H1 (cell line): ENCODE measurements at regions not wholly inside any gene's neighbourhood (a gene's known extent, or its start where the extent isn't known, plus 50 kb on each side); places are given as distances from the start of the nearest gene placed in this dataset.

Experiments used
- CTCF ChIA-PET: fragments of 300-600 bp; sonication (Branson Sonifier 250); formaldehyde crosslinking; loops from one replicate; lab custom pipeline; 2021; ENCODE audit not compliant: partially characterized antibody; lab: Charles Lee
- POLR2A ChIA-PET: fragments of 300-600 bp; sonication (Branson Sonifier 250); formaldehyde crosslinking; loops from one replicate; lab custom pipeline; 2021; ENCODE audit warnings: inconsistent platforms; ENCODE audit not compliant: partially characterized antibody; lab: Charles Lee
- DNase-seq, 2 experiments: peaks; one replicate each; pipeline versions ENCODE4 v3.0.0 to v3.0.0-alpha.2; 2010 to 2022; ENCODE audit warnings: low spot score in 2 of 2, low read depth in 1 of 2, mixed read lengths in 1 of 2
- FAIRE-seq: peaks from 2 replicates; lab custom pipeline; 2011; peaks lifted over from hg19 to GRCh38; lab: Jason Lieb, UNC
- H2AFZ ChIP-seq: 2 replicates; pipeline ENCODE4 v1.8.1; 2012; ENCODE audit warnings: low read length, inconsistent platforms
- H2AK5ac ChIP-seq: 2 replicates; pipeline ENCODE4 v1.6.1; 2013; ENCODE audit warnings: low read depth, low read length
- H2BK120ac ChIP-seq: replicated peaks from 2 replicates; pipeline ENCODE3; 2013; ENCODE audit warnings: low read depth, low read length, inconsistent platforms
- H2BK12ac ChIP-seq: 2 replicates; pipeline ENCODE4 v1.6.1; 2013; ENCODE audit warnings: low read depth, low read length
- H2BK15ac ChIP-seq: 2 replicates; pipeline ENCODE4 v1.6.1; 2013; ENCODE audit warnings: low read length
- H2BK20ac ChIP-seq: 2 replicates; pipeline ENCODE4 v1.6.1; 2013; ENCODE audit warnings: low read length
- H2BK5ac ChIP-seq: 2 replicates; pipeline ENCODE4 v1.6.1; 2013; ENCODE audit warnings: low read depth, low read length
- H3K14ac ChIP-seq: 2 replicates; pipeline ENCODE4 v1.6.1; 2013; ENCODE audit warnings: inconsistent platforms; ENCODE audit not compliant: insufficient read length
- H3K18ac ChIP-seq: 2 replicates; pipeline ENCODE4 v1.6.1; 2013; ENCODE audit warnings: low read length; ENCODE audit errors: extremely low read depth
- H3K23ac ChIP-seq: 2 replicates; pipeline ENCODE4 v1.6.1; 2013; ENCODE audit warnings: inconsistent platforms; ENCODE audit not compliant: insufficient read length
- H3K23me2 ChIP-seq: 2 replicates; pipeline ENCODE4 v1.6.1; 2013; ENCODE audit warnings: low read depth, low read length
- H3K27ac ChIP-seq: 2 replicates; pipeline ENCODE4 v1.6.1; 2011; ENCODE audit warnings: low read depth, low read length, inconsistent platforms
- H3K27me3 ChIP-seq, 4 experiments: replicated peaks in 1 of 4; 1 replicate in 1 of 4; 2 replicates in 3 of 4; pipeline versions ENCODE4 v1.6.1 to v1.8.1; 2011 to 2013; ENCODE audit warnings: low read length in 3 of 4, mild to moderate bottlenecking in 3 of 4, inconsistent platforms in 2 of 4, mixed read lengths in 2 of 4, moderate library complexity in 1 of 4; ENCODE audit not compliant: control insufficient read depth in 3 of 4, insufficient read depth in 3 of 4; ENCODE audit errors: extremely low read depth in 1 of 4
- H3K36me3 ChIP-seq, 4 experiments: 2 replicates each; pipeline versions ENCODE4 v1.6.1 to v1.8.1; 2011 to 2013; ENCODE audit warnings: mild to moderate bottlenecking in 4 of 4, low read length in 3 of 4, moderate library complexity in 2 of 4, control low read depth in 1 of 4, inconsistent platforms in 1 of 4; ENCODE audit not compliant: insufficient read depth in 4 of 4, control insufficient read depth in 2 of 4
- H3K4ac ChIP-seq: replicated peaks from 2 replicates; pipeline ENCODE3; 2013; ENCODE audit warnings: low read length, low read depth, mixed read lengths, inconsistent platforms; ENCODE audit not compliant: insufficient read length
- H3K4me1 ChIP-seq, 4 experiments: replicated peaks in 1 of 4; 1 replicate in 1 of 4; 2 replicates in 3 of 4; pipeline versions ENCODE4 v1.6.1 to v1.8.1; 2011 to 2013; ENCODE audit warnings: low read length in 3 of 4, inconsistent platforms in 2 of 4, mixed read lengths in 1 of 4; ENCODE audit not compliant: insufficient read depth in 4 of 4, control insufficient read depth in 3 of 4
- H3K4me2 ChIP-seq, 2 experiments: 2 replicates each; pipeline versions ENCODE4 v1.6.1 to v1.8.1; 2011 to 2013; ENCODE audit warnings: low read depth in 2 of 2, low read length in 2 of 2, control low read depth in 1 of 2, inconsistent platforms in 1 of 2, mild to moderate bottlenecking in 1 of 2; ENCODE audit not compliant: insufficient read depth in 1 of 2
- H3K4me3 ChIP-seq, 4 experiments: fragments of 200-600, 300-600 bp in 1 of 4; sonication (generic), shearing (Covaris generic), sonication (Bioruptor Twin) in 1 of 4; 2 replicates each; pipeline versions ENCODE4 v1.5.1 to v1.8.1; 2011 to 2016; ENCODE audit warnings: low read length in 4 of 4, low read depth in 3 of 4, control low read depth in 2 of 4, inconsistent platforms in 2 of 4, mild to moderate bottlenecking in 2 of 4, mixed read lengths in 1 of 4, moderate library complexity in 1 of 4; ENCODE audit not compliant: insufficient read depth in 2 of 4; ENCODE audit errors: extremely low read depth in 1 of 4
- H3K56ac ChIP-seq: replicated peaks from 2 replicates; pipeline ENCODE3; 2013; ENCODE audit warnings: low read depth, mild to moderate bottlenecking, mixed read lengths, low read length, inconsistent platforms; ENCODE audit not compliant: insufficient read length
- H3K79me1 ChIP-seq: 2 replicates; pipeline ENCODE4 v1.6.1; 2013; ENCODE audit warnings: low read depth, low read length, control low read depth
- H3K79me2 ChIP-seq, 2 experiments: 2 replicates each; pipeline versions ENCODE4 v1.6.1 to v1.8.1; 2012 to 2013; ENCODE audit warnings: low read length in 2 of 2, mild to moderate bottlenecking in 2 of 2, inconsistent platforms in 1 of 2; ENCODE audit not compliant: insufficient read depth in 2 of 2, control insufficient read depth in 1 of 2
- H3K9ac ChIP-seq, 4 experiments: replicated peaks in 1 of 4; 1 replicate in 1 of 4; 2 replicates in 3 of 4; pipeline versions ENCODE4 v1.6.1 to v1.8.1; 2011 to 2013; ENCODE audit warnings: low read depth in 3 of 4, low read length in 3 of 4, control low read depth in 2 of 4, mild to moderate bottlenecking in 2 of 4, moderate library complexity in 2 of 4, inconsistent platforms in 1 of 4; ENCODE audit errors: extremely low read depth in 1 of 4
- H3K9me3 ChIP-seq, 2 experiments: 2 replicates each; pipeline versions ENCODE4 v1.6.1 to v1.8.1; 2012 to 2013; ENCODE audit warnings: mild to moderate bottlenecking in 2 of 2, moderate library complexity in 2 of 2, control low read depth in 1 of 2, inconsistent platforms in 1 of 2, low read depth in 1 of 2, low read length in 1 of 2, mixed read lengths in 1 of 2; ENCODE audit not compliant: insufficient read depth in 2 of 2
- H4K20me1 ChIP-seq, 2 experiments: replicated peaks in 1 of 2; 2 replicates each; pipeline versions ENCODE3 to v1.8.1; 2011 to 2013; ENCODE audit warnings: inconsistent platforms in 2 of 2, low read length in 2 of 2, mild to moderate bottlenecking in 1 of 2; ENCODE audit not compliant: insufficient read depth in 2 of 2, control insufficient read depth in 1 of 2
- H4K5ac ChIP-seq: 2 replicates; pipeline ENCODE4 v1.6.1; 2013; ENCODE audit warnings: low read length, low read depth, mixed read lengths, inconsistent platforms; ENCODE audit not compliant: insufficient read length
- H4K8ac ChIP-seq: 2 replicates; pipeline ENCODE4 v1.8.0; 2013; ENCODE audit warnings: mild to moderate bottlenecking, moderate library complexity, low read length, inconsistent platforms; ENCODE audit not compliant: insufficient read depth; ENCODE audit errors: extremely low read depth
- H4K91ac ChIP-seq: replicated peaks from 2 replicates; pipeline ENCODE3; 2013; ENCODE audit warnings: low read length, mixed read lengths, inconsistent platforms; ENCODE audit not compliant: insufficient read length
- BRCA1 ChIP-seq: IDR thresholded peaks from 2 replicates; pipeline ENCODE4 v1.6.1; 2012; ENCODE audit warnings: low read depth, low read length, improper control_type of control experiment
- CTCF ChIP-seq, 3 experiments: IDR thresholded peaks; 1 replicate in 2 of 3; 2 replicates in 1 of 3; pipeline versions ENCODE4 v1.5.1 to v1.6.1; 2011; ENCODE audit warnings: low read length in 3 of 3, mild to moderate bottlenecking in 3 of 3, inconsistent platforms in 2 of 3, low read depth in 1 of 3, moderate library complexity in 1 of 3; ENCODE audit not compliant: insufficient read depth in 1 of 3; ENCODE audit errors: control extremely low read depth in 1 of 3
- EZH2 ChIP-seq: fragments of 200-600 bp; sonication (generic); IDR thresholded peaks from 2 replicates; pipeline ENCODE4 v1.7.1; 2012; ENCODE audit warnings: low read depth, mild to moderate bottlenecking, moderate library complexity, low read length, inconsistent platforms; ENCODE audit not compliant: severe bottlenecking
- GABPA ChIP-seq: IDR thresholded peaks from 2 replicates; pipeline ENCODE4 v1.6.1; 2011; ENCODE audit warnings: mild to moderate bottlenecking, low read length, moderate library complexity, borderline replicate concordance; ENCODE audit not compliant: insufficient read depth
- MAFK ChIP-seq: IDR thresholded peaks from 2 replicates; pipeline ENCODE4 v1.6.1; 2012; ENCODE audit warnings: low read depth, mild to moderate bottlenecking, improper control_type of control experiment, low read length
- PHF8 ChIP-seq: fragments of 200-600 bp; sonication (generic); conservative IDR thresholded peaks from 2 replicates; pipeline ENCODE4 v1.7.1; 2012; ENCODE audit warnings: low read depth, mild to moderate bottlenecking, inconsistent platforms, low read length, moderate library complexity
- RFX5 ChIP-seq: IDR thresholded peaks from 2 replicates; pipeline ENCODE4 v1.6.1; 2011; ENCODE audit warnings: low read depth, low read length, improper control_type of control experiment, borderline replicate concordance
- SP2 ChIP-seq: IDR thresholded peaks from 2 replicates; pipeline ENCODE4 v1.6.1; 2012; ENCODE audit warnings: mild to moderate bottlenecking, low read length, inconsistent platforms
- SRF ChIP-seq: IDR thresholded peaks from 2 replicates; pipeline ENCODE4 v1.6.1; 2011; ENCODE audit warnings: mild to moderate bottlenecking, low read depth, low read length, moderate library complexity
- SUZ12 ChIP-seq: fragments of 200-600 bp; sonication (generic); IDR thresholded peaks from 2 replicates; pipeline ENCODE4 v1.6.1; 2012; ENCODE audit warnings: mild to moderate bottlenecking, inconsistent platforms, low read length, moderate library complexity, mixed read lengths
- TAF1 ChIP-seq: IDR thresholded peaks from 2 replicates; pipeline ENCODE4 v1.6.1; 2011; ENCODE audit warnings: mild to moderate bottlenecking, low read depth, low read length
- TAF7 ChIP-seq: optimal IDR thresholded peaks from 2 replicates; pipeline ENCODE3; 2011; ENCODE audit warnings: low read depth, mild to moderate bottlenecking, inconsistent platforms, low read length, moderate library complexity, borderline replicate concordance
- WGBS, 2 experiments: shearing (Covaris generic) in 1 of 2; methylation state at CpG; one replicate each; pipeline versions ENCODE4 v1.1.6 to v1.1.7; 2013 to 2015; ENCODE audit warnings: low lambda C conversion rate in 2 of 2, mixed read lengths in 2 of 2, inconsistent platforms in 1 of 2, low coverage in 1 of 2, missing lambda C conversion rate in 1 of 2; ENCODE audit not compliant: insufficient replicate concordance in 2 of 2, insufficient coverage in 1 of 2, insufficient read length in 1 of 2; ENCODE audit errors: extremely low coverage in 1 of 2, missing lambda C conversion rate in 1 of 2; 5-methylcytosine and 5-hydroxymethylcytosine counted together

GRCh38 chr17:5971969-5972368 lies 98.2 kb upstream of the WSCD1 start:
- H3K36me3 ChIP-seq, result no peaks in the 10 kb centered on the region; a peak in 1 of 8 replicates
- H2BK20ac ChIP-seq, result no peak overlapping the region
- H2AK5ac ChIP-seq, result no peak overlapping the region
- ChIA-PET POLR2A (no interaction called here), CTCF (interaction anchor here (0.9 to 1.2 kb wide), 3 partner anchors 134 to 193 kb away, joined by 3 to 4 read pairs (median 3); no protein-coding TSS in a partner anchor)
- H3K14ac ChIP-seq, result no peak overlapping the region
- no peaks in the 10 kb centered on the region for H3K79me1 ChIP-seq
- H4K8ac ChIP-seq, result no peak overlapping the region
- no peak overlapping the region for H3K4me2 ChIP-seq
- H3K4me3 ChIP-seq, result no peak overlapping the region
- no peak overlapping the region for H2BK12ac ChIP-seq
- no peaks in the 10 kb centered on the region for H3K79me2 ChIP-seq
- H3K4ac ChIP-seq, result no peak overlapping the region
- no peak for FAIRE-seq
- no peaks in the 10 kb centered on the region; a peak in 1 of 7 replicates for H3K4me1 ChIP-seq
- H3K27me3 ChIP-seq, result no peaks in the 10 kb centered on the region
- H4K5ac ChIP-seq, result no peak overlapping the region
- H4K91ac ChIP-seq, result no peak overlapping the region
- H3K23ac ChIP-seq, result no peak overlapping the region
- WGBS, 2 experiments, result 86% methylated on average over 1 of the region's 1 CpG; no CpG with 5 or more reads in 1 of the 2 experiments
- no peak overlapping the region for H2AFZ ChIP-seq
- H2BK15ac ChIP-seq, result no peak overlapping the region
- H2BK5ac ChIP-seq, result no peak overlapping the region
- H3K23me2 ChIP-seq, result no peaks in the 10 kb centered on the region
- H3K18ac ChIP-seq, result no peak overlapping the region
- no peak overlapping the region for H2BK120ac ChIP-seq
- H3K27ac ChIP-seq, result no peak overlapping the region
- H3K9me3 ChIP-seq, result peaks cover 5 to 9% of the 10 kb centered on the region in 2 experiments; a peak in 2 of 4 replicates
- no peak overlapping the region for H3K9ac ChIP-seq
- no peak overlapping the region for H3K56ac ChIP-seq
- DNase-seq, result no peak
- no peaks in the 10 kb centered on the region for H4K20me1 ChIP-seq
- no peak for TF ChIP-seq SRF
- TF ChIP-seq EZH2, result no peak
- no peak for TF ChIP-seq SUZ12
- no peak for TF ChIP-seq SP2
- no peak for TF ChIP-seq GABPA
- TF ChIP-seq TAF7, result no peak
- no peak for TF ChIP-seq TAF1
- TF ChIP-seq BRCA1, result no peak
- no peak for TF ChIP-seq RFX5
- TF ChIP-seq MAFK, result no peak
- TF ChIP-seq CTCF (IDR thresholded peaks at IDR 0.05; ENCODE audit: control extremely low read depth in 1 of 3, insufficient read depth in 1 of 3, low read depth in 1 of 3, low read length in 3 of 3), result no peak
- no peak for TF ChIP-seq PHF8
